Common myeloid progenitor, CD34-positive (primary cell): ENCODE measurements at regions not wholly inside any gene's neighbourhood (a gene's known extent, or its start where the extent isn't known, plus 50 kb on each side); places are given as distances from the start of the nearest gene placed in this dataset.

ENCODE experiments used
- CTCF ChIA-PET: fragments of 350-600 bp; sonication (Branson Sonifier 250); formaldehyde crosslinking; loops from one replicate; lab custom pipeline; 2021; ENCODE audit warnings: antibody characterized with exemption; lab: Charles Lee
- POLR2A ChIA-PET: fragments of 350-600 bp; sonication (Branson Sonifier 250); formaldehyde crosslinking; loops from one replicate; lab custom pipeline; 2021; ENCODE audit warnings: antibody characterized with exemption; lab: Charles Lee
- DNase-seq, 3 donors: peaks; one replicate each; pipeline versions ENCODE4 v3.0.0 to v3.0.0-alpha.2; 2013
- H3K27ac ChIP-seq, 2 experiments: 1 replicate in 1 of 2; 2 replicates in 1 of 2; pipeline ENCODE4 v1.7.0; 2013; ENCODE audit warnings: inconsistent platforms in 2 of 2, low read length in 2 of 2, mild to moderate bottlenecking in 2 of 2, low read depth in 1 of 2, moderate library complexity in 1 of 2; ENCODE audit not compliant: severe bottlenecking in 2 of 2, insufficient read depth in 1 of 2, poor library complexity in 1 of 2
- H3K27me3 ChIP-seq, 5 experiments: replicated peaks in 2 of 5; 1 replicate in 3 of 5; 2 replicates in 2 of 5; pipeline versions ENCODE4 v1.6.1 to v1.7.0; 2013; ENCODE audit warnings: low read length in 4 of 5, mild to moderate bottlenecking in 2 of 5, moderate library complexity in 2 of 5, inconsistent platforms in 1 of 5; ENCODE audit not compliant: insufficient read depth in 5 of 5, control insufficient read depth in 4 of 5
- H3K36me3 ChIP-seq, 4 experiments: 1 replicate in 2 of 4; 2 replicates in 2 of 4; pipeline versions ENCODE4 v1.6.1 to v1.7.0; 2013; ENCODE audit warnings: low read length in 3 of 4, control low read depth in 1 of 4, mild to moderate bottlenecking in 1 of 4; ENCODE audit not compliant: control insufficient read depth in 4 of 4, insufficient read depth in 4 of 4
- H3K4me1 ChIP-seq, 4 experiments: 1 replicate in 3 of 4; 2 replicates in 1 of 4; pipeline versions ENCODE4 v1.6.1 to v1.7.1; 2013; ENCODE audit warnings: low read length in 3 of 4, mild to moderate bottlenecking in 3 of 4, control low read depth in 1 of 4, inconsistent platforms in 1 of 4, moderate library complexity in 1 of 4; ENCODE audit not compliant: control insufficient read depth in 4 of 4, insufficient read depth in 4 of 4; ENCODE audit errors: control extremely low read depth in 1 of 4
- H3K4me3 ChIP-seq, 7 experiments: 1 replicate in 4 of 7; 2 replicates in 3 of 7; pipeline versions ENCODE4 v1.5.1 to v1.7.0; 2013; ENCODE audit warnings: mild to moderate bottlenecking in 7 of 7, low read length in 6 of 7, moderate library complexity in 6 of 7, inconsistent platforms in 2 of 7, low read depth in 2 of 7, control low read depth in 1 of 7; ENCODE audit not compliant: insufficient read depth in 4 of 7, control insufficient read depth in 1 of 7; ENCODE audit errors: extremely low read depth in 1 of 7
- H3K9me3 ChIP-seq, 5 experiments: 1 replicate in 4 of 5; 2 replicates in 1 of 5; pipeline versions ENCODE4 v1.6.1 to v1.7.1; 2013; ENCODE audit warnings: low read length in 4 of 5, mild to moderate bottlenecking in 2 of 5, inconsistent platforms in 1 of 5, low read depth in 1 of 5, moderate library complexity in 1 of 5; ENCODE audit not compliant: control insufficient read depth in 4 of 5, insufficient read depth in 2 of 5; ENCODE audit errors: control extremely low read depth in 1 of 5
- WGBS: methylation state at CpG from one replicate; pipeline ENCODE4 v1.1.5; 2013; ENCODE audit not compliant: insufficient coverage; 5-methylcytosine and 5-hydroxymethylcytosine counted together

- CTCF ChIA-PET: interaction anchor here (1.0 to 1.2 kb wide), 2 partner anchors 38 to 68 kb away, joined by 3 read pairs; no protein-coding TSS in a partner anchor
- no peak for DNase-seq
- Histone ChIP-seq H3K9me3 (no peaks in the 10 kb centered on the region), H3K4me1 (no peaks in the 10 kb centered on the region), H3K27me3 (peaks cover 0 to 9% (median 4%) of the 10 kb centered on the region in 5 experiments), H3K4me3 (no peak overlapping the region), H3K36me3 (no peaks in the 10 kb centered on the region), H3K27ac (no peak overlapping the region)
- 91% methylated on average over 6 of the region's 6 CpGs for WGBS
- POLR2A ChIA-PET: no interaction called here
These were observed 53.5 kb upstream of the ZNF507 start for GRCh38 chr19:32291876-32292275.

- Histone ChIP-seq H3K27ac (no peak overlapping the region), H3K4me3 (no peak overlapping the region), H3K36me3 (no peaks in the 10 kb centered on the region), H3K27me3 (peaks cover 0 to 4% (median 0%) of the 10 kb centered on the region in 5 experiments), H3K4me1 (no peaks in the 10 kb centered on the region), H3K9me3 (no peaks in the 10 kb centered on the region)
- DNase-seq: no peak
- WGBS: no CpG with 5 or more reads among the region's 6 CpGs
- CTCF ChIA-PET: no interaction called here
- POLR2A ChIA-PET: no interaction called here
These were observed 50.5 kb upstream of the ZNF507 start for GRCh38 chr19:32294871-32295438.
